ENCODE measurements at regions not wholly inside any gene's neighbourhood (a gene's known extent, or its start where the extent isn't known, plus 50 kb on each side); places are given as distances from the start of the nearest gene placed in this dataset.

DNA sequence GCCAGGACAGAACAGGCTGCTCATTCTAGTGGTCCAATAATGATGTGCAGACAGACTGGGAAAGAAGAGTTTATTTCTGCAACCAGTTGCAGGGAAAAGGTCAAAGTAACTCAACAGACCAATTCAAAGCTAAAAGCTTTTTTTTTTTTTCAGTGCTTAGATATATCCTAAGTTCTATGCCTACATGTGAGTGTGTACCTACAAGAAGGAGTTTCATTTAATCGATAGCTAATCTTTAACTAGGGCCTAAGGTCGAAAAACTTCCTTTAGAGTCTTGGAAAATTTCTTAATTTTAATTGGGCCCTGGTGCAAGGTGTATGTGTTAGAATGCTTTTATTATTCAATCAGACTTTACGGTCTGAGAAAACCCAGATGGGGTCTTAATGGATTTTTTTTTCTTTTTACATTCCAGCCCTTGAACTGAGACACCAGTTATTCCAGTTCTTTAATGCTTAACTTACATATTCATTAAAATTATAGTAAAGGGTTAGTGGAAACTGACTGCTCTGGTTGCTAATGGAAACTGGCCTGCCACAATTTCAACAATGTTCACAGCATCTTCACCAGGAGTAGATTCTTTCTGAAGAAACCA is 365.3 kb downstream of the MTRR start:
- TF ChIP-seq CTCF (IDR thresholded peaks at IDR 0.05; ENCODE audit: low read depth, low read length, poor library complexity, severe bottlenecking) (no peak), EZH2phosphoT487 (IDR thresholded peaks at IDR 0.05; ENCODE audit: borderline replicate concordance, low read length) (no peak)
